NCI-H510A (cell line): ENCODE measurements at regions not wholly inside any gene's neighbourhood (a gene's known extent, or its start where the extent isn't known, plus 50 kb on each side); places are given as distances from the start of the nearest gene placed in this dataset.
A peak's percentile ranks its signal among the peaks of the same experiment; 100 is the strongest.

Experiments
- DNase-seq: peaks from one replicate; lab custom pipeline; 2025; lab: John Stamatoyannopoulos, UW

GRCh38 chr9:3049636-3050035, 205.7 kb upstream of the PUM3 start:
- no peak for DNase-seq

- DNase-seq: no peak
Measured at GRCh38 chr9:3047912-3048311, 204.0 kb upstream of the PUM3 start.

GRCh38 chr9:3045153-3045552, 201.3 kb upstream of the PUM3 start:
- DNase-seq: no peak

- DNase-seq: no peak
Measured at GRCh38 chr9:3043369-3043768, 199.5 kb upstream of the PUM3 start.

- no peak for DNase-seq
Measured at GRCh38 chr9:3040761-3041160, 196.9 kb upstream of the PUM3 start.

- DNase-seq: no peak
Measured at GRCh38 chr9:3036333-3036700, 192.4 kb upstream of the PUM3 start.

- no peak for DNase-seq
Measured at GRCh38 chr9:3035579-3036332, 191.9 kb upstream of the PUM3 start.

GRCh38 chr9:3032898-3033297, 189.0 kb upstream of the PUM3 start:
- DNase-seq: no peak

- DNase-seq: no peak
Measured at GRCh38 chr9:3028535-3028934, 184.6 kb upstream of the PUM3 start.

- peak; percentile 45 for DNase-seq
Measured at GRCh38 chr9:3027210-3027609, 183.3 kb upstream of the PUM3 start.

GRCh38 chr9:3023449-3023848, 179.6 kb upstream of the PUM3 start:
- no peak for DNase-seq

GRCh38 chr9:3018691-3019230, 174.9 kb upstream of the PUM3 start:
- DNase-seq: no peak

- peak; percentile 7 for DNase-seq
Measured at GRCh38 chr9:3018071-3018470, 174.2 kb upstream of the PUM3 start.

- DNase-seq: peak; percentile 6
Measured at GRCh38 chr9:3014178-3014577, 170.3 kb upstream of the PUM3 start.

- DNase-seq: no peak
Measured at GRCh38 chr9:3012842-3013241, 168.9 kb upstream of the PUM3 start.

GRCh38 chr9:3012245-3012644, 168.3 kb upstream of the PUM3 start:
- no peak for DNase-seq

- no peak for DNase-seq
Measured at GRCh38 chr9:3008091-3008490, 164.2 kb upstream of the PUM3 start.

- no peak for DNase-seq
Measured at GRCh38 chr9:3007326-3007725, 163.4 kb upstream of the PUM3 start.

- DNase-seq: no peak
Measured at GRCh38 chr9:3006851-3007250, 163.0 kb upstream of the PUM3 start.

- no peak for DNase-seq
Measured at GRCh38 chr9:3004572-3004971, 160.7 kb upstream of the PUM3 start.

GRCh38 chr9:3001311-3001710, 157.4 kb upstream of the PUM3 start:
- no peak for DNase-seq

- DNase-seq: no peak
Measured at GRCh38 chr9:2992427-2992826, 148.5 kb upstream of the PUM3 start.

- no peak for DNase-seq
Measured at GRCh38 chr9:2991292-2991691, 147.4 kb upstream of the PUM3 start.

GRCh38 chr9:2987679-2988078, 143.8 kb upstream of the PUM3 start:
- DNase-seq: no peak
